Fibroblast of skin of right biceps (primary cell): ENCODE measurements at regions not wholly inside any gene's neighbourhood (a gene's known extent, or its start where the extent isn't known, plus 50 kb on each side); places are given as distances from the start of the nearest gene placed in this dataset.

Experiments
- DNase-seq: peaks from one replicate; pipeline ENCODE4 v3.0.0-alpha.2; 2013

DNA sequence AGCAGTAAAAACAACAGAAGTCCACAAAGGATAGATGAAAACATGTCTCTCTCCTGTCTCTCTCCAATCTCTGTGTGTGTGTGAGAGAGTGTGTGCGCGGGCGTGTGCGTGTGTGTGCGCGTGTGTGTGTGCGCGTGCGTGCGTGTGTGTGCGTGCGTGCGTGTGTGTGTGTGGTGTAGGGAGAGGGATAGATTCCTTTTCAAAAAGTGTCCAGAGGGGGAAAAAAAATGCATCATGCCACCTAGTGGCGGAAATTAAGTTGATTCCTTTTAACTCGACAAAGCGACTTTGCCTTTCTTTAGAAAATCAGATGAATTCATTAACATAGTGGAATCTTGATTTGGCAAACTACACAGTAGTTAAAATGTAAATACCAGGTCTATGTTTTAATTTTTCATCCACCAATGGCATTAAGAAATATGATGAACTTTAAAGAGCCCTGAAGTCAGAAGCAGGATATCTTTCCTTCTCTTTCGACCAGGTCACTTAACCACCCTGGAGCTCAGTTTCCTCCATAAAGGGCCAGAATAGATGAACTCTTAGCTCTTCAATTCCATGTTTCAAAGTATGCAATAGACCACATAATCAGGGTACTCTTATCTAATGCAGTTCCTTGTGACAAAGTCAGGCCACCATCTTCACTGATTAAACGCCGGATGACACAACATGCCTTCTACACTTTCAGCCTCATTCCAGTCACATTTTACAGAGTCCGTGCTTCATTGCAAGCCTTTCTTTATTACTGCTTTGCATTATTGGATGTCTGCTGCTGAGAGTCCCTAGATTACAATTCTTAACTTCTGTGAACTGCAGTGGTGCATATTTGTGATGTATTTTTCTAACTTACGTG is 162.8 kb downstream of the FBXO8 start:
- DNase-seq = peak; percentile 80

DNA sequence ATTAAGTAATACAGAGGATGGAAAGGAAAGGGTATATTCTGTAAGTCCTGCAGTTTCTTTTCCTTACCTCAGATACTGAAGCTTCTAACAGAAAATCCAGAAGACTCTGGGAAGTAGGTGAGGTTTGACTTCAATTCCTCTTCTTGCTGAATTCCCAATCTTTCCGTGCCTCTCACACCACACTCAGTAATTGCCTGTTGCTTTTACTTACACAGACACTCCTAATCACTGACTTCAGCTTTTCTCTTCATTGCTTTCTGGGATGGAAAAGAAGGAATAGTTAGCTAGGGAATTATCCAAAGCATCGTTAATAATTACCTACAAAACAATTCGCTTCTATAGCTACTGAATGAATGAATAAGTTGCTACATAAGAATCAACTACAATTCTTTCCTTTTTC is 163.6 kb downstream of the FBXO8 start:
- no peak for DNase-seq

DNA sequence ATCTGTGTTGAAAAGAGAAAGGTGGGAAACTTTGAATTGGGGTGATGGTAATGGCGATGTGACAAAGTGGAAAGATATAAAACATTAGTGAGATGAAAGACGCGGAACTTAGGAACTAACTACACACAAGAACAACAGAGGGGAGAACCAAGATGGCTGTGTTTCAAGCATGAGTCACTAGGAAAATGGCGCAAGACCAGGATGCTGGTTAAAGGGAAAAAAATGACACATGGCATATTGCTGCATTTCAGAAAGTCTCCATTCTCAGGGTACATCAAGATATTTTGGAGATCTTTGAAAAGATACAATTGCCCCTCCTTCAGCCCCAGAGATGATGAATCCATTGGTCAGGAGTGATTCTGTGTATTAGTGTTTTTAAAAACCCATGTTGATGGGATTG is 164.4 kb downstream of the FBXO8 start:
- DNase-seq = peak; percentile 60

DNA sequence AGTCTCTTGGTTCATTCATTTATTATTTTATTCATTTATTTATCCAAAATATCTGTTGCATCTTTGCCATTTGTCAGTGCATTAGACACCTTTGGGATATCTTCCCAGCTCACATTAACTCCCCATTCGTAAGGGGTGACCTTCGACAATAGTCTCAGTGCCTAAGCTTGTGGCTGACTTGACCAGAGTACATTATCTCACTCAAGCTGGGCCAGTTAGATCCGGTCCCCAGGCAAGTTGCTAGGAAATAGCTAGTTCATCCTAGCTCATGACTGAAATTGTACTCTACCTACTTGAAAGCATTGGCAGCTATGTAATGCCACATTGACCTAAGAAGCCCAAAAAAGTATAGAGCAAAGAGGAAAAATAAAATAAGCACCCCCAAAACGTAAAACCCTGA is 165.3 kb downstream of the FBXO8 start:
- no peak for DNase-seq

DNA sequence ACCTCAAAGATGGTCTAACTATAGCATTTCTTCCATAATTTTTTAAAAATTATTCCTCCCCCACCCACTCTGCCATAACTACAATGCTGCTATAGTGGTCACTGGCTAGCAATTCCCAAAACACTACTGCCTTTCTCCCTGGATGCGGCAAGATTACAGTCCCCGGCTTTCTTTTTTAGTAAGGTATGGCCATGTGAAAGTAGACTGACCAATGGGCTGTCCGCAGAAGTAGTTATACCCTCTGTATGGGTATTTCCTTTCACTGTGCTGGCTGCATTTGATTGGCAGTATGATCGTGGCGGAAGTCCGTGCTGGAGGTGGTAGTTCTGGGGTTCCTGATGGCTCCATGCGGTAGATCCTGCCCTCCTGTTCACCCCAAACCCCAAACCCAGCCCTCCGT is 166.0 kb downstream of the FBXO8 start:
- DNase-seq = no peak

DNA sequence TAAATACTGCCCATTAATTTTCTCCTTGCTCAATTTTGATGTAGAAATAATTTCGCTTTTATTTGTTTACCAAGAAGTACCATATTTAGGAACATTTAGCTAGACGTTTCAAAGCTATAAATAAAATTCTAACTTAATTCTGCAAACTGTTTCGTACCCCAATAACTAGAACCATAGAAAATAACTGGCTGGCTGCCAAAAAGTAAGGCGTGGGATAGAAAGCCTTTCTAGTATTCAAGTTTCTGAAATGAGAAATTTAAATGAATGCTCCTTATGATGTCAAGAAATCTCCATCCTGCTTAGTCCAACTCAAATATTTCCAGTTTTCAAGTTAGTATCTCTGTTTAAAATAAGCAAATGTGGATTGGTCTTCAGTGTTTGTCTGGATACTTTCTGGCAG is 167.4 kb downstream of the FBXO8 start:
- no peak for DNase-seq

DNA sequence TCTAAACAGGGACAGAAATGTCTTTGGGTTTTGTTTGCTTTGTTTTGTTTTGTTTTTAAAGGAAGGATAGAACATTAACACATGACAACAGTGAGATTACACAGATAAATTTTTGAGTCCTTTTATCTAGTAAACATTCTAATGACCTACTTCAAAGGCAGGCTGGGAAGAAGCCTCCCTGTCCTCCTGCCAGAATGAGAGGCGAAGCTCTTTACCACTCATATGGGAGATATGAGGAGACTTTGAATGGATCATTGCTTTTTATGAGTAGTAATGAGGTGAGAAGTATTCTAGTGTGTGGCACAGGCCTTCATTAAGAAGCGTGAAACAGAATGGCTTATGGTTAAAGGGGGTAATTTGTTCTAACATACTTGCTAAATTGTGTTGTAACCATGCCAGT is 172.0 kb downstream of the FBXO8 start:
- DNase-seq = no peak

DNA sequence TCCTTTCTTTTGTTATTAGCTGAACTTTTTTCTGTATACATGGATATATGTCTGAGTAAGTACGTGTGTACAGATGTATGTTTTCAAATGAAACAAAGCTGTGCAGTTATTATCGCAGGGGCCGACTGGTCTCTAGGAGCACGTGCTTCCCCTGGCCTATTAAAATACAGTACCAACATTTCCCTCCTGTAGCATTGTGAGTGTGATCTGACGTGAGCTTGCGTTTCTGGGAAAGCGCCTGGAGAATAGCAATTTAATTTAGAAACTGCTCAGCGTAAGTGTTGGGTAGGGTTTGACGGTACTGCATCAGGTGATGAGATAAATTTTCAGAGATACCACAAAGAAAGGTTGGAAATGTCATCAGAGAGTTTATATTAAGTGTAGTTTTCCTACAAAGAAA is 173.3 kb downstream of the FBXO8 start:
- DNase-seq = no peak

DNA sequence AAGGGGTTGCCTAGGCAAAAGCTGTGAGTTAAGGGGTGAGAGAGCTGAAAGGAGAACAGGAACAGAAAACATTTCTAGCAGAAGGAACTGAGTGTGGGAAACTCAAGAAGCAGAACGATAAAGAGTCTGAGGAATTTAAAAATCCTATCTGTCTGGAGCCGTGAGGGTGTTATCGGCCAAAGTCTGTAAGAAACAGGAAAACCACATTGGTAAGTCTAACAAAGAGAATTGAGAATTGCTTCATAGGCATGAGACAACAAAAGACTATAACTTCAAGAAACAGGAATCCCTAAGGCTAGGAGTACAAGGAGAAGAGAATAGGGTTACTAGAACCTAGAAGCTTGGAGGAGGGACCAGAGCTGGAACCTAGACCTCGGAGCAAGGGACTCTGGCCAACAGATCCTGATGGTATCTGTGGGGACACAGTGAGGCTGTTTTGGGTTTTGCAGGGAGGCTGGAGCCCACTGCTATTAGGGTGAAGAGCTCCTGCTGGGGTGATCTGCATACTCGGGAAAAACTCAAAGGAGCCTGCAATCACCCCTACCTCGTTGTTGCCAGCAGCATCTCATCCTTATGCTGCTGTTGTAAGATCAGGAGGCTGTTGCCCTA is 175.6 kb downstream of the FBXO8 start:
- no peak for DNase-seq

DNA sequence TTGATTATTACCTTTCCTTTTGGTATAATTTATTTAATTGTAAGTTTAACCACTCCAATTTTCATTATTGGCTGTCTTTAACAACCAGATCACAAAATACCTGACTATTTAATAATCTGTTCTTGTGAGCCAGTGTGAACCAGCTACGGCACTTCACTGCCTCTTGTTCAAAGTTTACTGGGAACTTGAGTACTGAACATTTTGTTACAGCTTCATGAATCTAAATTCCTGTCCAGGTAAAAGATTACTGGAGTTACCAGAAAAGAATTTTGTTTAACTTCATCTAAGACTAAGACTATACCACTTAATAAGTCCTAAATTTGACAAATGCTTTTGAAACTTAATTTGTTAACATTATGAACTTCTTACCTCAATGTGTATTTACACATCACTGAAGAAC is 178.3 kb downstream of the FBXO8 start:
- DNase-seq = no peak

DNA sequence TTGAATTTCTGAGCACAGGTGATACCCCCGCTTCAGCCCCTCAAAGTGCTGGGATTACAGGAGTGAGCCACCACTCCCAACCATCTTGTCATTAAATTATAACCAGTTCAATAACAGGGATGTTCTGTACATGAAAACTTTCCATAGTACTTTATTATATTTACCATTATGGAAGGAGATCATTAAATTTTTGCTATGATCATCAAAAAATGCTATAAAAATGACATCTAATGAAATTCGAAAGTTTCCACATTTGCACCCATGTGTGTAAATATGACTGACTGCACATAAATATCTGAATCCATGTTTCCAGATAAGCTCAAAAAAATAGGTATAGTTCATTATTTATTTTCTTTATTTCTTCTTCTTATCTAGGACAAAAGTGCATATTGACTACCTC is 182.6 kb downstream of the FBXO8 start:
- no peak for DNase-seq

DNA sequence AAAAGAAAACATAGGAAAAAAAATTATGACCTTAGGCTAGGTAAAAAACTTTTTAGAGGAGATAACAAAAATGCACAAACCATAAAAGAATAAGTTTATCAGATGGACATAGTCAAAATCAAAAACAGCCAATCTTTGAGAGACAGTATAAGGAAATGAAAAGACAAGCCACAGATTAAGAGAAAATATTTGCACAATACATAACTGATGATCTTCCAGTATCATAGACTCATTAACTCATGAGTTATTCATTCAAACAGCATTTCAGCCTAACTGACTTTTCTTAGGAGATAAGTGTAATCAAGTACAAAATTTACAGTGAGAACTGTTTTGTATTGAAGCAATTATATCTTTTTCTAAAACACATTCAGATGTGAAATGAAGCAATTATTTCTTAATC is 183.8 kb downstream of the FBXO8 start:
- no peak for DNase-seq

DNA sequence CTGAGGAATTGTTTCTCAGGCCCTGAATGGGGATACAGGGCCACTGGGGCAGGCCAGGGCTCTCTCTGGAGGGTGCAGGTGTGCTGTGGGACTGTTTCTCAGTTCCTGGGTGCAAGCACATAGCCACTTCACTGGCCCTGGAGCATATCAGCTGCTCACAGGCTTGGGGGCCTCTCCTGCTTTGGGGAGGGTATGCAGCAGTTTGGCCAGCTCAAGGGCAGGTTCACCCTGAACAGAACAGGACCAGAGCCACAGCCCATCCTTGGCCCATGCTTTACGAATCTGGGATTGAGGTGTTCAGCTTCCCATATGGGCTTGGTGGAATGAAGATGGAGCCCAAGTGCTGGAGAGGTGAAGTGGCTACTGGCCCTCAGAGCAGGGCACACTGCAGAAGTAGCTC is 186.5 kb downstream of the FBXO8 start:
- no peak for DNase-seq

DNA sequence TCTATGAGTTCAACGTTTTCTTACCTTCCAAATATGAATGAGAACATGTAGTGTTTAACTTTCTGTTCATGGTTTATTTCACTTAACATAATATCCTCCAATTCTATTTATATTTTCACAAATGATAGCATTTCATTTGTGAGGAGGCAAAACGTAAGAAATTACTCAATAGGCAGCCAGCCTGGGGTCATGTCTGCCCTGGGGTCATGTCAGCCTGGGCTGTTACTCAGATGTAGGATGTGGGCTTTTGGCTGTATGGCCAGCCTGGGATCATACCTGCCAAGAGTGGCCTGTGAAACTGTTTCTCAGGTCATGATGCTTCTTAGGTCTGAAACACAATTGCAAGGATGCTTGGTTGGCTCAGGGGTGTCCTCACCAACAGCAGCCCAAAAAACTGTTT is 187.0 kb downstream of the FBXO8 start:
- DNase-seq = no peak

DNA sequence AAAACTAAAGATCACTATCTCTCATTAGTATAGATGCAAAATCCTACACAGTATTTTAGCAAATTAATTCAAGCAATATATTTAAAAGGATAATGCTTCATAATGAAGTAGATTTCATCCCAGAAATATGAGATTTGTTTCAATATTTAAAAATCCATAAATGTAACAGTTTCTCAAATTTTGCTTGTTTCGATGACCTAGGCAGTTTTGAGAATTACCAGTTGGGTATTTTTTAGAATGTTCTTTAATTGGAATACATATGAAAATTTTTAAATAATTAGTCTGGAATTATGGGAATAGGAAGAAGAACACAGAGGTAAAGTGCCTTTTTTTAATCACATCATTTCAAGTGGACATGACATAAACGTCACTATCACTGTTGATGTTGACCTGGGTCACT is 192.3 kb downstream of the FBXO8 start:
- DNase-seq = no peak

DNA sequence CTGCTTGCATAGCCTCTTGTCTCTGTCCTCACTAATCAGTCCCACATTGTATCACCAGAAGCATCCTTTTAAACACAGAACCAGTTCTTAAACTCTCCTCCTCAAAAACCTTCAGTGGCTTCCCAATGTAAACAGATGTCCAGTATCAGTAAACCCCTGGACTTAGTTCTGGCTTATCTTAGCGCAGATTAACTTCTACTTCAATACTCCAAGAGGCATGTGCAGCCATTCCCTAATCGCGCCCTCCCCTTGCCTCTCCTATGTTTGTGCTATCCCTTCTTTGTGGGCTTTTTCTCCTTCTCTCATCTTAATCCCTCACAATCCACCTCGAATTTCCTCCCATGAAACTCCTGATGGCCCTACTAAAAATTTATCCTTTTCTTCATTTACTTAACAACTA is 193.8 kb downstream of the FBXO8 start:
- no peak for DNase-seq

DNA sequence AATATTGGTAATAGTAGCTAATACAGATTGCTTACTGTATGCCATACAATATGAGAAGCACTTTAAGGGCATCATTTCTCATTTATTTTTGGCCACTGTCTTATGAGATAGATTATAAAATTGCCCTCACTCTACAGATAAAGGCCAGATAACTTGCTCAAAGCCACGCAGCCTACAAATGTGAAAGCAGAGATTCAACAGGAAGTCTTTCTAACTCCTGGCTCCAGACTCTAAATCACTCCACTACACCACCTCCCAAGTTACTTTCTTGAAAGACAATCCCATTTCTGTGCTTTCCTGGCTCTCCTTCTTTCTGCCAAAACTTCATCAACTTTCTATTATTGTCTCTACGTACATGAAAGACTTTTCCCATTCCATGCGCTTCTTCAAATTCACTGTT is 194.7 kb downstream of the FBXO8 start:
- no peak for DNase-seq

DNA sequence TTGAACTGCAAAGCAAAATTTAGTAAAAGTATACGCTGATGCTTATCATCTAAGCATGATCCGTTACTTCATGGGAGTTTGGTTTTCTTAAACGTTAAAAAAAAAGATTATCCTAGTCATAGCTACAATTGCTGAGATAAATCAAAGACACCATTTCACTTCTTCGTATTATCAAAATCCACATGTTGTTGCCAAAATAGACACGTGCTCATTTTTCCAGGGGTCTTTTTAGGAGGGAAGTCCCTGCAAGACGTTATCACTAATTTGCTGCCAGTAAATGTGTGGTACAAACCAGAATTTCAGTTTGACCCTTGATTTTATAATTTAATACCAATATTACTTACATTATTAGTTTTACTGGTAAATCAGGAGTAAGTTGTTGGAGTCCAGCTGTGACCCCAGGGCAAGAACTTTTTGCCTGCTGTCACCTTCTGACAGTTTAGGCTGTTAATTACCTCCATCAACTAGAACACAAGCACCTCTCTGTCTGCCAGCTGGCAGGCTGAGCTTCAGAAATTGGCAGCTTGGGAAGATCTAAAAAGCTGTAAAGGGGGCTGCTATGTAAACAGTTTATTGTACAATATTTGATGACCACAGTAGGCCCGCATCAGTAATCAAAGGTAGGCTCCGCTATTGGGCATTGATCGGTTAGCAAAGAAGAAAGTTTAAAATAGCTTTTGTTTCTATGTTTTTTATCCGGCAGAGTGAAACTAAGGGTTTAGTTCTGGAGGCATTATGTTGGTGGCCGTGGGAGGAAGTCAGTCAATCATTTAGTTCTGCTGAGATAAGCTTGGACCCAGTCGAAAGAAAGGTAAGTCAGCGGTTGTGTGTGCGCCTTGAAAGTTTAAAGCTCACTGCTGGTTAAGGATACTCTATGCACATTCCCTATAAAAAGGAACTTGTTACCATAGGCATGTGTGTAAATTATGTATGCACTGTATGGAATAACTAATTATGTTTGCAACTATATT is 196.4 kb downstream of the FBXO8 start:
- no peak for DNase-seq

DNA sequence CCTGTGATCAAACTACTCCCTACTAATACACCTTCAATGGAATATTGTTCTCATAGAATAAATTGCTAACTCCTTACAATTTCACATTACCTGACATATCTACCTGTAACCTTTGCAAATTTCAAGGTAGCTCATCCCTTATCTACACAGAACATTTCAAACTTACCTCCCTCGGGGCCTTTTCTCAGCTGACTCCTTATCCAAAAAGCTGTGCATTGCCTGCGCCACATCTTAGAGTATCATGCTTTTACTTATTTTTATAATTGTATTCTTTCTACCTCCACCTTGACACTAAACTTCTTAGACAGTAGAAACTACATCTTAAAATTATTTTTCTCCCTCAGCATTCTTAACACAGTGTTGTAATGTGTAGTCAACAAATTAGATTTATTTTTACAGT is 198.5 kb downstream of the FBXO8 start:
- no peak for DNase-seq

DNA sequence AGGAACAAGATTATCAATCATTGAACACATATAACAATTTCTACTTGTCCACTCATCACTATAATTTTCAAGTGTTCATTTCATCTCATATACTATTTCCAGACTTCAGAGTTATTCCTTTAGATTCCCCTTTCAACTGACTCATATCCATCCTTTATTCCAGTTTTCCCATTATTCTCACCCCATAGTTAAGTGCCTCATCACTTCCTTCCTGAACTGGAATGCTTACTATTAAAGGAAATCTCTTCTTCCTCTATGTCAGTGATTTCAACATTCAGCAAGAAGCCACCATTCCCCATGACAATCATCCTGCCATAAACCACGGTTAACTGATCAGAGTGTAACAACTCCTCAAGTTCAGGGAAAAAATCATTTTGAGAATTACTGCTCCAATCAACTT is 198.9 kb downstream of the FBXO8 start:
- peak; percentile 25 for DNase-seq

DNA sequence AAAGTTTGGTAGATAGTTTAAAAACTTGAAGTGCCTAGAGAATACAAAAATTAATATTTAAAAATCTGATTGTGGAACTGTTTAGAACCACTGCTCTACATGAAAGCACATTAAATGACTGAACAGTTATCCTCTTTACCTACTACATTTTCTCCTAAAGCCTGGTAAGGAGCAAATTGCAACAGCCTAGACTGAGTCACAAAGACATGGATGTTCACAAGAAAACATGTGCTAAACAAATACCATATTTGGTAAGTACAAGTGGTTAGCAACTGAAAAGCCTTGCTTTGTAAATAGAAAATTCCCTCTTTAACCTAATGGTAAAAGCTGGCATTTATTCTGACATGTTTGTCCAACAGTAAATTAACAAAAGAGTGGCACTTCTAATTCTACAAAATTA is 203.1 kb downstream of the FBXO8 start:
- DNase-seq = no peak

DNA sequence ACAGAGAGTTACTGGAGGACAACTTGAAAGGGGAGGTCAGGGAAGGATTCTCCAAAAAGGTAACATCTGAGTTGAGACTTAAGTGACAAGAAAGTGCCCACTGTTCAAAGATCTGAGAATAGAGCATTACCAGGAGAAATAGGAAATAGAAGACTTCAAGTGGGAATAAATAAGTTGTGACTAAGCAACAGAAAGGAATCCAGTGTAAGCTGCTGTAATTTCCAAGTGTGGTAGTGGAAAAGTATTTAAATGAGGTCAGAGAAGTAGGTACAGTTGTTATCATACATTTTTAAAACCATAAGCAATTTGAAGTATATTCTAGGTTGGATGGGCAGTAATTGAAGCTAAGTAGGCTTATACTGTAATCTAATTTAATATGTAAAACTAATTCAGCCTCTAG is 211.9 kb downstream of the FBXO8 start:
- no peak for DNase-seq

DNA sequence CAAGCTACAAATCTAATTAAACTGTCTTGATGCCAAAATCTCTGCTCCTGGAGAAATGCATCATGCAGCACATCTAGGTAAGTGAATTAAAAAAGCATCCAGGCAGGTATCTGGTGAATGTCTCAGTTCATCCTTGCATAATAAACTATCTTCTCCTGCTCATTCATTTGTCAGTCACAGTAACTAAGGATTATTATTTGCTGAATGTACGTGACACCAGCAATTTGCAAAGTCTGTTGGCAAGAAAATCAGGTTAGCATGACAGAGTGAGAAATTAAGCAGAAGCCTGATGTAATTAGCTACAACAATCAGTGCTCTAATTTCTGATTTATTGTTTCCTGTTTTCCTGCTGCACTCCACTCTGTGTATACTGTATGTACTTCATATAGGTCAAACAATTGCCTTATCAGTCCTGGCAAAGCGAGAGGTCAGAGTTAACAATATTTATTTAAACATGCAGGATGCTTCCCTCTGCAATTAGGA is 213.6 kb downstream of the FBXO8 start:
- no peak for DNase-seq
